Fibroblast of villous mesenchyme (primary cell): ENCODE measurements at regions not wholly inside any gene's neighbourhood (a gene's known extent, or its start where the extent isn't known, plus 50 kb on each side); places are given as distances from the start of the nearest gene placed in this dataset.
"Not testable (repeated sequence)": the region's sequence is repeated elsewhere in the genome, so short reads cannot be mapped to it uniquely, and the experiment has no call there.

Experiments used
- DNase-seq: peaks from one replicate; pipeline ENCODE4 v3.0.0-alpha.2; 2010; ENCODE audit warnings: low read depth
- H3K4me3 ChIP-seq: 2 replicates; pipeline ENCODE4 v1.5.1; 2011; ENCODE audit warnings: low read depth, mild to moderate bottlenecking, low read length
- TF ChIP-seq, protein P1 (sequence below): IDR thresholded peaks from 2 replicates; pipeline ENCODE4 v1.5.1; 2012; ENCODE audit warnings: low read depth, mild to moderate bottlenecking, low read length; ENCODE audit not compliant: insufficient read depth

DNA sequence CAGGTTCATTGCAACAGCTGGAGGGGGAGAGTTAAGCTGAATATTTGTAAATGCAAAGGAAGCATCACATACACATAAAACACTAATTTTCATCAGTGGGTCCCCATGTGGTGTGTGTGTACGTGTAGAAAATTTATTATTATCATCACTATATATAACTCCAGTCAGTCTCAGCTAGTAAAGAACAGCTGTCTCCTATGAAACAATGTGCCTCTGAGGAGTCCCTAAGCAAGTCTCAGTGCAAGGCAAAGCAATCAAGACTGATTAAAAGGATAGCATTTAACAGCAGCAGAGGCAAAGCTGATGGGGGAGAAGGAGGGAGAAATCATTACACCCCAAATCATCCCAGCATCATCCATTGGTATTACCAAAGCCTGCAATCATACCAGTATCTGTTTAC lies 104.2 kb upstream of the MARCHF11 start:
- H3K4me3 ChIP-seq: no peak overlapping the region
- TF ChIP-seq, protein P1, sequence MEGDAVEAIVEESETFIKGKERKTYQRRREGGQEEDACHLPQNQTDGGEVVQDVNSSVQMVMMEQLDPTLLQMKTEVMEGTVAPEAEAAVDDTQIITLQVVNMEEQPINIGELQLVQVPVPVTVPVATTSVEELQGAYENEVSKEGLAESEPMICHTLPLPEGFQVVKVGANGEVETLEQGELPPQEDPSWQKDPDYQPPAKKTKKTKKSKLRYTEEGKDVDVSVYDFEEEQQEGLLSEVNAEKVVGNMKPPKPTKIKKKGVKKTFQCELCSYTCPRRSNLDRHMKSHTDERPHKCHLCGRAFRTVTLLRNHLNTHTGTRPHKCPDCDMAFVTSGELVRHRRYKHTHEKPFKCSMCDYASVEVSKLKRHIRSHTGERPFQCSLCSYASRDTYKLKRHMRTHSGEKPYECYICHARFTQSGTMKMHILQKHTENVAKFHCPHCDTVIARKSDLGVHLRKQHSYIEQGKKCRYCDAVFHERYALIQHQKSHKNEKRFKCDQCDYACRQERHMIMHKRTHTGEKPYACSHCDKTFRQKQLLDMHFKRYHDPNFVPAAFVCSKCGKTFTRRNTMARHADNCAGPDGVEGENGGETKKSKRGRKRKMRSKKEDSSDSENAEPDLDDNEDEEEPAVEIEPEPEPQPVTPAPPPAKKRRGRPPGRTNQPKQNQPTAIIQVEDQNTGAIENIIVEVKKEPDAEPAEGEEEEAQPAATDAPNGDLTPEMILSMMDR: no peak
- DNase-seq: no peak

DNA sequence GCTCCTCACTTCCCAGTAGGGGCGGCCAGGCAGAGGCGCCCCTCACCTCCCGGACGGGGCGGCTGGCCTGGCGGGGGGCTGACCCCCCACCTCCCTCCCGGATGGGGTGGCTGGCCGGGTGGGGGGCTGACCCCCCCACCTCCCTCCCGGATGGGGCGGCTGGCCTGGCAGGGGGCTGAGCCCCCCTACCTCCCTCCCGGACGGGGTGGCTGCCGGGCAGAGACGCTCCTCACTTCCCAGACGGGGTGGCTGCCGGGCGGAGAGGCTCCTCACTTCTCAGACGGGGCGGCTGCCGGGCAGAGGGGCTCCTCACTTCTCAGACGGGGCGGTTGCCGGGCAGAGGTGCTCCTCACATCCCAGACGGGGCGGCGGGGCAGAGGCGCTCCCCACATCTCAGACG lies 97.3 kb upstream of the MARCHF11 start:
- H3K4me3 ChIP-seq, DNase-seq: not testable (repeated sequence)

DNA sequence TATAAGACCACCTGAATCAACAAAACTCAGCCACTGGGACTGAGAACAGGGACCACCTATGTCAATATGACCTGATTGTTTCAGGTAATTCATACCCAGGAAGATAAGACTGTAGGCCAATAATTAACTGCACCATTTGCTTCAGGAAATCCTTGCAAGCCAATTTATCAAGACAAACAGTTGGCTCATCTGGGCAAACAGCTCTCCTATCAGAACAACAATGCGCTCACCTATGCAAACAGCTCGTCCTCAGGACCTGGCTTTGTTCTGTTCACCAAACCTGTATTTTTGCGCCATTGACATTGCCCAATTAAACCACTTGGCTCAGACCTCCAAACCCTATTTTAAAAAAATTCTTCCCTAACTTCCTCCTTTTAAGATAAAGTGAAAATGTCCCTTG lies 92.3 kb upstream of the MARCHF11 start:
- TF ChIP-seq, protein P1: no peak
- no peak for DNase-seq
- H3K4me3 ChIP-seq: no peak overlapping the region

DNA sequence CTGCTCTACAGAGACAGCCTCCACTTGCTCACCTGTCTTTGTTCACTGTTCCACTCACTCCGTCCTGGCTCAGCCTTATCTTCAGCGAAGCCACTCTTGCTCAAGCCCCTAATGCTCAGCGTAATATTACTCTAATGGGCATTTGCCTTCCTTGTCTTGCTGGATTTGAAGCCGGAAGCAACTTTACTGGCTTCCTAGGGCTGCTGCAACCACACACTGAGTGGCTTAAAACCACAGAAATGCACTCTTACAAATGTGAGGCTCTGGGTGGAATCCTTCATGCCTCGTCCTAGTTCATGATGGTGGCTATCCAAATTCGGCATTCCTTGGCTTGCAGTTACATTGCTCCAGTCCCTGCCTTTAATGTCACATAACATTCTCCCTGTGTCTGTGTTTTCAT lies 85.5 kb upstream of the MARCHF11 start:
- no peak for DNase-seq

DNA sequence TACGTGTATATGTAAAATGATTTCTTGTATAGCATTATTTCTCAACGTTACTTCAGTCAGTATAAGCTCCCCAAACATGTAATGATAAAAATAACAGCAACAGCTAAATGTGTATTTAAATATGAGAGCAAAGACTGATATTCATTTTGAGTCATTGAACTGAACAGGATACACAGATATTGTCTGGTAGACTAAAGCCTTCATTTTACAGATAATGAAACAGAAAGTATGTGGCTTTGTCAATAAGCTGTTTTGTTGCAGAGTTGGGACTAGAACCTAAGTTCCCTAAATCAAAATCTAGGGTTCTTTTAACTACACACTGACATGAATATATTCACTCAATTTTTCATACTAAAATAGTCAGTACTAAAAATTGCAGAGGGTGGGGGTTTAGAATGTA lies 80.4 kb upstream of the MARCHF11 start:
- no peak for DNase-seq
- TF ChIP-seq, protein P1: no peak
- no peak overlapping the region for H3K4me3 ChIP-seq

More for the DNA sequence above, 85.5 kb upstream of the MARCHF11 start:
- TF ChIP-seq, protein P1: no peak
- no peak overlapping the region for H3K4me3 ChIP-seq

DNA sequence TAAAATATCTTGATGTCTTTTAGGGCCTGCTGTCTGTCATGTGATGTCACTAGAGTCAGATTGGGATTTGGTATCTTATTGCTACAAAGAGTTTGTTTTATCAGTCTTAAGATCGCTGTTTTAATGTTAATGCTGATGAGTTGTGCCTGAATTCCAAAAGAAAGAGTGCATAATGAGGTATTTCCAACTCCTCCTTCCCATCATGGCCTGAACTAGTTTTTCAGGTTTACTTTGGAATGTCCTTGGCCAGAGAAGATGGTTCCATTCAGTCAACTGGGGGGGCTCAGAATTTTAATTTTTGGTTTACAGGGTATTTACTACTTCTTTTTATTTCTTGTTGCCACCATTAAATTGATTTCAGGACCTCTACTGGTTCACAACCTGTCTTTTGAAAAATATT lies 74.3 kb upstream of the MARCHF11 start:
- H3K4me3 ChIP-seq: no peak overlapping the region
- TF ChIP-seq, protein P1: no peak
- DNase-seq: no peak

DNA sequence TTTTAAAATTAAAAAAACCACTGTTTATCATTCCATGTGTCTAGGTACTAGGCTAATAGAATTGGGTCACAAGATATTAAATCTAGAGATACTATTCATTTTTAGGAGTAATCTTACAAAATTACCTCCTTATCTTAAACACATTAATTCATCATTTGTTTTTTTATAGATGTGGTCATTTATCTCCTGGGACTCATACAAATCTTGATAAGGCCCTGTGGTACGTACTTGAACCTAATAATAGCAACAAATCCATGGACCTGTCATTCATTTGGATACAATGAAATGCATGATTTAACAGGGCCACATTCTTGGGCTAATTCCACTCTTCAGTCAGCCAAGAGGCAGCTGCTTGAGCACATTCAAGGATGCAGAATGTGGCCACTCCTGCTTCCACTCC lies 66.4 kb upstream of the MARCHF11 start:
- no peak for DNase-seq

More for the DNA sequence above, 66.4 kb upstream of the MARCHF11 start:
- no peak overlapping the region for H3K4me3 ChIP-seq
- TF ChIP-seq, protein P1: no peak
